ENCODE measurements at regions not wholly inside any gene's neighbourhood (a gene's known extent, or its start where the extent isn't known, plus 50 kb on each side); places are given as distances from the start of the nearest gene placed in this dataset.
A peak's percentile ranks its signal among the peaks of the same experiment; 100 is the strongest.

- H3K9me3 ChIP-seq = no peaks in the 10 kb centered on the region
- H3K4me3 ChIP-seq = no peak overlapping the region
- H3K27ac ChIP-seq = no peak overlapping the region
- intact Hi-C loops (cut with DNase I) = no loop called here
- H3K27me3 ChIP-seq = no peaks in the 10 kb centered on the region
- TF ChIP-seq CTCF (IDR thresholded peaks at IDR 0.05) (no peak), POLR2AphosphoS5 (IDR thresholded peaks at IDR 0.05; ENCODE audit: insufficient read depth in 1 of 2, low read depth in 1 of 2) (no peak), POLR2A (IDR thresholded peaks at IDR 0.05) (no peak)
- DNase-seq (ENCODE audit: extremely low spot score in 2 of 2) = peak; percentile 44 to 89
- H3K4me1 ChIP-seq = no peaks in the 10 kb centered on the region
- no peaks in the 10 kb centered on the region for H3K36me3 ChIP-seq
Observed at GRCh38 chrX:69036674-69037573, 128.3 kb downstream of the PJA1 start.

- H3K27ac ChIP-seq = no peak overlapping the region
- H3K4me1 ChIP-seq = no peaks in the 10 kb centered on the region
- no peaks in the 10 kb centered on the region for H3K9me3 ChIP-seq
- intact Hi-C loops (cut with DNase I) = no loop called here
- no peak overlapping the region for H3K4me3 ChIP-seq
- no peaks in the 10 kb centered on the region for H3K27me3 ChIP-seq
- peak; percentile 74 to 88 for DNase-seq (ENCODE audit: extremely low spot score in 2 of 2)
- no peak for TF ChIP-seq POLR2AphosphoS5 (IDR thresholded peaks at IDR 0.05; ENCODE audit: insufficient read depth in 1 of 2, low read depth in 1 of 2)
- no peak for TF ChIP-seq POLR2A (IDR thresholded peaks at IDR 0.05)
- no peak for TF ChIP-seq CTCF (IDR thresholded peaks at IDR 0.05)
- H3K36me3 ChIP-seq = no peaks in the 10 kb centered on the region
Observed at GRCh38 chrX:69034451-69034850, 130.8 kb downstream of the PJA1 start.

- Histone ChIP-seq H3K4me1 (no peaks in the 10 kb centered on the region), H3K9me3 (no peaks in the 10 kb centered on the region), H3K36me3 (no peaks in the 10 kb centered on the region), H3K27me3 (no peaks in the 10 kb centered on the region), H3K27ac (no peak overlapping the region), H3K4me3 (no peak overlapping the region)
- peak; percentile 56 to 89 for DNase-seq (ENCODE audit: extremely low spot score in 2 of 2)
- TF ChIP-seq POLR2A (IDR thresholded peaks at IDR 0.05) (no peak), CTCF (IDR thresholded peaks at IDR 0.05) (no peak), POLR2AphosphoS5 (IDR thresholded peaks at IDR 0.05; ENCODE audit: insufficient read depth in 1 of 2, low read depth in 1 of 2) (no peak)
- intact Hi-C loops (cut with DNase I) = no loop called here
Observed at GRCh38 chrX:69033936-69034335, 131.3 kb downstream of the PJA1 start.

GRCh38 chrX:69032601-69033000 lies 132.7 kb downstream of the PJA1 start:
- Histone ChIP-seq H3K36me3 (no peaks in the 10 kb centered on the region), H3K27ac (no peak overlapping the region), H3K27me3 (no peaks in the 10 kb centered on the region), H3K9me3 (no peaks in the 10 kb centered on the region), H3K4me1 (no peaks in the 10 kb centered on the region), H3K4me3 (no peak overlapping the region)
- TF ChIP-seq POLR2AphosphoS5 (IDR thresholded peaks at IDR 0.05; ENCODE audit: insufficient read depth in 1 of 2, low read depth in 1 of 2) (no peak), CTCF (IDR thresholded peaks at IDR 0.05) (no peak), POLR2A (IDR thresholded peaks at IDR 0.05) (no peak)
- intact Hi-C loops (cut with DNase I) = no loop called here
- peak; percentile 43 to 76 for DNase-seq (ENCODE audit: extremely low spot score in 2 of 2)

GRCh38 chrX:69031971-69032391 lies 133.3 kb downstream of the PJA1 start:
- no peaks in the 10 kb centered on the region for H3K36me3 ChIP-seq
- no peak overlapping the region for H3K4me3 ChIP-seq
- intact Hi-C loops (cut with DNase I) = no loop called here
- DNase-seq (ENCODE audit: extremely low spot score in 2 of 2) = peak; percentile 64 to 90
- H3K9me3 ChIP-seq = no peaks in the 10 kb centered on the region
- TF ChIP-seq POLR2A (IDR thresholded peaks at IDR 0.05) (no peak), POLR2AphosphoS5 (IDR thresholded peaks at IDR 0.05; ENCODE audit: insufficient read depth in 1 of 2, low read depth in 1 of 2) (no peak), CTCF (IDR thresholded peaks at IDR 0.05) (no peak)
- H3K27ac ChIP-seq = no peak overlapping the region
- H3K27me3 ChIP-seq = no peaks in the 10 kb centered on the region
- H3K4me1 ChIP-seq = no peaks in the 10 kb centered on the region
